ENCODE measurements at regions not wholly inside any gene's neighbourhood (a gene's known extent, or its start where the extent isn't known, plus 50 kb on each side); places are given as distances from the start of the nearest gene placed in this dataset.

DNA sequence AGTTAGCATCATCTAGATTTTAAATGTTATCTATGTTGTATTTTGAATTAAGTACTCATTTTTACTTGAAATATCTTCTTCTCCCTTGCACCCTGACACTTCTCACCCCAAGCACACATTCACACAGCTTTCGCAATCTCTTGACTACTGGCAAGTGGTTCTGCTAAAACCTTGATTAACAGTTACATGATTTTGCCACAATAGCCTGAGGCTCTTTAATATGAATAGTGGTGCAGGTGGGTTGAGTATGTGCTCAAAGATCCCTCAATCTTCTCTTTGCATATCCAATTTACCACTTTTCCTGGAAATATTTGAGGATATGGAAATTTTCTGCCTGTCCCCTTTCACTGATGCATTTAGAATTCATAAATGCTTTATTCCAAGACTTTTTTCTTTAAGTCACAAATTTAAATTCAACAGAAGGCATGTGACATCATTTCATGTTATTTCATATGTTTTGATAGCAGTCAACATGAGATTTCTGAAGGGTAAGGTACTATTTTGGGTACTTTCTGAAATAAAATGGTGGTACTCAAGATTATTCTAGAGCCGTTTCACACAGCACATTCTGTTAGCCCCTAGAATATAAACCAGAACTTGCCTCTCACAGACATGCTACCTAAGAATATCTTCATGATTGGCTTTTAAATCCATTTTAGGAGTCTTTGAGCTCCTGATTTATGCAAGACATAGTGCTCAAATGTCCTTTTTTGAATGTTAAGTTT lies 339.7 kb downstream of the RPRM start:
- no peak for DNase-seq (ENCODE audit: extremely low read depth, low read depth)
- TF ChIP-seq, protein P1, sequence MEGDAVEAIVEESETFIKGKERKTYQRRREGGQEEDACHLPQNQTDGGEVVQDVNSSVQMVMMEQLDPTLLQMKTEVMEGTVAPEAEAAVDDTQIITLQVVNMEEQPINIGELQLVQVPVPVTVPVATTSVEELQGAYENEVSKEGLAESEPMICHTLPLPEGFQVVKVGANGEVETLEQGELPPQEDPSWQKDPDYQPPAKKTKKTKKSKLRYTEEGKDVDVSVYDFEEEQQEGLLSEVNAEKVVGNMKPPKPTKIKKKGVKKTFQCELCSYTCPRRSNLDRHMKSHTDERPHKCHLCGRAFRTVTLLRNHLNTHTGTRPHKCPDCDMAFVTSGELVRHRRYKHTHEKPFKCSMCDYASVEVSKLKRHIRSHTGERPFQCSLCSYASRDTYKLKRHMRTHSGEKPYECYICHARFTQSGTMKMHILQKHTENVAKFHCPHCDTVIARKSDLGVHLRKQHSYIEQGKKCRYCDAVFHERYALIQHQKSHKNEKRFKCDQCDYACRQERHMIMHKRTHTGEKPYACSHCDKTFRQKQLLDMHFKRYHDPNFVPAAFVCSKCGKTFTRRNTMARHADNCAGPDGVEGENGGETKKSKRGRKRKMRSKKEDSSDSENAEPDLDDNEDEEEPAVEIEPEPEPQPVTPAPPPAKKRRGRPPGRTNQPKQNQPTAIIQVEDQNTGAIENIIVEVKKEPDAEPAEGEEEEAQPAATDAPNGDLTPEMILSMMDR (IDR thresholded peaks at IDR 0.05; ENCODE audit: low read depth, low read length), result no peak

DNA sequence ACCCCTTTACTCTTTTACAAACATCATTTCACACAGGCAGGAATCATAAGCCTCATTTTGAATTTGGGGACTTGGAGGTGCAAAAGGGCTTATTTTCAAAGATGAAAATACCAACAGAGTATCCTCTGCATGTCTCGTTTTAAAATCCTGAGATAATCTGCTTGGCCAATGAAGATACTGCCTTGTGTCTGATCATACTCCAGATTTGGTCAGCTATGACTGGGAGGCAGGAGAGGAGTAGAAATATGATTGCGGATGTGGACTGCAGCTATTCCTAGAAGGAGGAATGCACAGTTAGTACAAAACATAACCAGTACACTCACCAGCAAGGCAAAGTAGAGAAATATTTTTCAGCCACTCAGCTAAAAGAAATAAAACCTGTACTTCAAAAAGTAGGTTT lies 342.3 kb downstream of the RPRM start:
- no peak for DNase-seq (ENCODE audit: extremely low read depth, low read depth)
- TF ChIP-seq, protein P1 (IDR thresholded peaks at IDR 0.05; ENCODE audit: low read depth, low read length), result no peak

DNA sequence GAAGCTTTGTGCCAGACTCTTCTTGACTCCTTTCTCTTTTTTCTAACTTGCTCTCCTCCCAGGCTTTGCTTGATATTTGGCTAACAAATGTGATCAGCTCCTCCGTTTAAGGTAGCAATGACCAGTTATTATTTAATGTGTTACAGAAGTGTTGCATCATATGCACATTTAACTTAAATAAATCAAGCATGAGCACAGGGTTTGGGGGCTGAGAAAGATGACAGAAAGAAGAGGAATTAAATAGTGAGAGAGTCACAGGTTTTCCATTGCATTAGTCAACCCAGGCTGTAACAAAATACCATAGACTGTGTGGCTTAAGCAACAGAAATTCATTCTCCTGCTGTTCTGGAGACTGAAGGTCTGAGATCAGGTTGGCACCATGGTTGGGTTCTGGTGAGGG lies 343.8 kb downstream of the RPRM start:
- DNase-seq (ENCODE audit: extremely low read depth, low read depth), result no peak
- TF ChIP-seq, protein P1 (IDR thresholded peaks at IDR 0.05; ENCODE audit: low read depth, low read length), result no peak

DNA sequence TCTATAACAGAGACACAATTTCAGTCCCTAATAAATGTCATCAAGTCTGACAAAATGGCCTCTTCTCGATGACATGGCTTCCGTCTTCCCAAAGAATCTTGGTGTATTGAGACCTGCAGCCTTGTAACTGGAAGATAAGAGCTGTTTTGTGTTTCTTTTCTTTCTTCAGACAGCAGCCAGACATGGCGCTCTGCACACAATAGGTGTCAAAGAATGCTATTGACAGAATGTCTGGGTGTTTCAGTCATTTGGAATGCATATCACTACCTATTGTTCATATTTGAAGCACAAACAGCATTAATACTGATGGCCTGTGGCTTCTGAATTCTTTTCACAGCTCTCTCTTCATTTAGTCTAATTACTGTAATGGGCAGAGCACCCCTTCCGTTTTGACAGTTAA lies 344.8 kb downstream of the RPRM start:
- no peak for DNase-seq (ENCODE audit: extremely low read depth, low read depth)
- TF ChIP-seq, protein P1 (IDR thresholded peaks at IDR 0.05; ENCODE audit: low read depth, low read length), result no peak

DNA sequence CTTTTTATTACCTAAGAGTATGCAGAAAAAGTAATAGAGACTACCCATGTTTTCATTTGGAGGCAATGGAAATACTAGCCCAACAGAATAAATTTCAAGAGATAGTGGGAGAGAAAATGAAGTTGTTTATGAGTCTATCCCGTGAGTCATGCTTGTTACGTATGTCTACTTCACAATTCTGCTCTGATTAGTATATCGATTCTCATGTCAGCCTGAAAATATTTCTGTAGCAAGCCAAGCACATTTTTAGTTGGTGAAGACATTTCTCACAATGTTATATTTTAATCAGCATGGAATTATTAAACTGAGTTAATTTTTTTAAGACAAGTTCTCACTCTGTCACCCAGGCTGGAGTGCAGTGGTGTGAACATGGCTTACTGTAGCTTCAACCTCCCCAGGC lies 346.1 kb downstream of the RPRM start:
- no peak for DNase-seq (ENCODE audit: extremely low read depth, low read depth)
- TF ChIP-seq, protein P1 (IDR thresholded peaks at IDR 0.05; ENCODE audit: low read depth, low read length), result no peak

DNA sequence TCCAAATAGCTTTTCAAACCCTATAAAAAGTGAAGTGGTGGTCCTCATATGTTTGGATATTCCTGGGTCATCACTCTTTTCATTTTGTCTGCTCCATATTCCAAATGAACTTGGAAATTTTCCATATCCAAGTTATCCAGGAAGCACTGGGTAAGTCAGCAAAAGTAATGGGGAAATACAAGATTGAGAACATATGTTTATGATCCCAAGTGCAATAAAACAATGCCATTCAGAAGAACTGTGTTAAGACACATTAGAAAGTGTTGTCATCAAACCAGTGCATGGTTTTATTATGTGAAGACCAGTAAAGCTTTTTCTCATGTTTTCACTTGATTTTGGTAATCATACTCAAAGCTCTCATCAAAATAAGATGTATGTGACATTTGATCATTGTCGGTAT lies 363.4 kb downstream of the RPRM start:
- DNase-seq (ENCODE audit: extremely low read depth, low read depth), result no peak
- TF ChIP-seq, protein P1 (IDR thresholded peaks at IDR 0.05; ENCODE audit: low read depth, low read length), result no peak

DNA sequence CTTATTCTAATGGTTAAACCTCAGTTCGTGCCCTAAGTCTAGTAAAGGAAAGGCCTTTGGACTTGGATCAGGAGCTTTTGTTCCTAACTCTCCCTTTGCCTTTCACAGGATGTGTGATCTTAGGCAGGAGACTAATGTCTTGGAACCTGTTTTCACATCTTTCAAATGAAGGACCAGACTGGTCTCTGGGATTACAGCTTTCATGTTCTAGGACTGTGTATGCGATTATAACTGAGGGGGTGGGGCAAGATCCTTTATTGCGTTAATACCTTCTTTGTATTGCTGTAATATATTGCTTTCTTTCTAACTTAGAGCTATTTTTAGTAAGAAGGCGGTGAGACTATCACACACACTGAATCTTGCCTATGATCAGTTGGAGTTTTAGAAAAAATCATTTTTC lies 368.1 kb downstream of the RPRM start:
- TF ChIP-seq, protein P1 (IDR thresholded peaks at IDR 0.05; ENCODE audit: low read depth, low read length), result no peak
- no peak for DNase-seq (ENCODE audit: extremely low read depth, low read depth)

Measured in AG09319 (cell line).